ENCODE measurements at regions not wholly inside any gene's neighbourhood (a gene's known extent, or its start where the extent isn't known, plus 50 kb on each side); places are given as distances from the start of the nearest gene placed in this dataset.

GRCh38 chr10:123257904-123258456 is 103.8 kb downstream of the BUB3 start:
- TF ChIP-seq, protein P1, sequence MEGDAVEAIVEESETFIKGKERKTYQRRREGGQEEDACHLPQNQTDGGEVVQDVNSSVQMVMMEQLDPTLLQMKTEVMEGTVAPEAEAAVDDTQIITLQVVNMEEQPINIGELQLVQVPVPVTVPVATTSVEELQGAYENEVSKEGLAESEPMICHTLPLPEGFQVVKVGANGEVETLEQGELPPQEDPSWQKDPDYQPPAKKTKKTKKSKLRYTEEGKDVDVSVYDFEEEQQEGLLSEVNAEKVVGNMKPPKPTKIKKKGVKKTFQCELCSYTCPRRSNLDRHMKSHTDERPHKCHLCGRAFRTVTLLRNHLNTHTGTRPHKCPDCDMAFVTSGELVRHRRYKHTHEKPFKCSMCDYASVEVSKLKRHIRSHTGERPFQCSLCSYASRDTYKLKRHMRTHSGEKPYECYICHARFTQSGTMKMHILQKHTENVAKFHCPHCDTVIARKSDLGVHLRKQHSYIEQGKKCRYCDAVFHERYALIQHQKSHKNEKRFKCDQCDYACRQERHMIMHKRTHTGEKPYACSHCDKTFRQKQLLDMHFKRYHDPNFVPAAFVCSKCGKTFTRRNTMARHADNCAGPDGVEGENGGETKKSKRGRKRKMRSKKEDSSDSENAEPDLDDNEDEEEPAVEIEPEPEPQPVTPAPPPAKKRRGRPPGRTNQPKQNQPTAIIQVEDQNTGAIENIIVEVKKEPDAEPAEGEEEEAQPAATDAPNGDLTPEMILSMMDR (IDR thresholded peaks at IDR 0.05; ENCODE audit: borderline replicate concordance, extremely low read depth, low read length, poor library complexity, severe bottlenecking): no peak
- no peak for TF ChIP-seq EZH2 (IDR thresholded peaks at IDR 0.05; ENCODE audit: borderline replicate concordance, low read depth, low read length, severe bottlenecking)

Data from DND-41 (cell line).